ENCODE measurements at regions not wholly inside any gene's neighbourhood (a gene's known extent, or its start where the extent isn't known, plus 50 kb on each side); places are given as distances from the start of the nearest gene placed in this dataset.

GRCh38 chr2:19580830-19581229 lies 222.4 kb upstream of the OSR1 start:
- Histone ChIP-seq H3K9ac (ENCODE audit: low read length) (no peak overlapping the region), H4K20me1 (ENCODE audit: insufficient read depth, low read length) (no peaks in the 10 kb centered on the region), H3K4me3 (ENCODE audit: low read length) (no peak overlapping the region), H2AFZ (ENCODE audit: low read length) (no peak overlapping the region), H3K27me3 (replicated peaks; ENCODE audit: insufficient read depth, low read length) (no peaks in the 10 kb centered on the region), H3K9me3 (replicated peaks; ENCODE audit: insufficient read depth, low read length) (no peaks in the 10 kb centered on the region), H3K79me2 (ENCODE audit: low read length) (no peaks in the 10 kb centered on the region), H3K9me2 (replicated peaks; ENCODE audit: insufficient read depth, low read length) (no peaks in the 10 kb centered on the region), H3F3A (ENCODE audit: insufficient read depth, low read length) (no peaks in the 10 kb centered on the region), H3K4me1 (ENCODE audit: low read length) (no peaks in the 10 kb centered on the region), H3K36me3 (replicated peaks; ENCODE audit: insufficient read depth, low read length) (no peaks in the 10 kb centered on the region), H3K27ac (ENCODE audit: low read length) (no peak overlapping the region), H3K4me2 (ENCODE audit: low read depth, low read length) (no peak overlapping the region)
- TF ChIP-seq EZH2 (optimal IDR thresholded peaks at IDR 0.05; ENCODE audit: low read depth, low read length): no peak
- TF ChIP-seq CTCF (IDR thresholded peaks at IDR 0.05; ENCODE audit: low read length): no peak
- TF ChIP-seq EZH2phosphoT487 (IDR thresholded peaks at IDR 0.05; ENCODE audit: low read length): no peak
- DNase-seq: no peak

- no peak overlapping the region for H3K9ac ChIP-seq (ENCODE audit: low read length)
- no peaks in the 10 kb centered on the region for H3K79me2 ChIP-seq (ENCODE audit: low read length)
- H2AFZ ChIP-seq (ENCODE audit: low read length): no peak overlapping the region
- H3K4me2 ChIP-seq (ENCODE audit: low read depth, low read length): no peak overlapping the region
- H3F3A ChIP-seq (ENCODE audit: insufficient read depth, low read length): no peaks in the 10 kb centered on the region
- no peaks in the 10 kb centered on the region for H3K27me3 ChIP-seq (replicated peaks; ENCODE audit: insufficient read depth, low read length)
- no peaks in the 10 kb centered on the region for H3K9me2 ChIP-seq (replicated peaks; ENCODE audit: insufficient read depth, low read length)
- no peak overlapping the region for H3K27ac ChIP-seq (ENCODE audit: low read length)
- H3K36me3 ChIP-seq (replicated peaks; ENCODE audit: insufficient read depth, low read length): no peaks in the 10 kb centered on the region
- no peak overlapping the region for H3K4me3 ChIP-seq (ENCODE audit: low read length)
- no peak for DNase-seq
- no peaks in the 10 kb centered on the region for H3K4me1 ChIP-seq (ENCODE audit: low read length)
- TF ChIP-seq CTCF (IDR thresholded peaks at IDR 0.05; ENCODE audit: low read length): no peak
- TF ChIP-seq EZH2 (optimal IDR thresholded peaks at IDR 0.05; ENCODE audit: low read depth, low read length): no peak
- no peak for TF ChIP-seq EZH2phosphoT487 (IDR thresholded peaks at IDR 0.05; ENCODE audit: low read length)
- no peaks in the 10 kb centered on the region for H4K20me1 ChIP-seq (ENCODE audit: insufficient read depth, low read length)
- H3K9me3 ChIP-seq (replicated peaks; ENCODE audit: insufficient read depth, low read length): no peaks in the 10 kb centered on the region
These were observed 221.8 kb upstream of the OSR1 start for GRCh38 chr2:19580264-19580663.

DNA sequence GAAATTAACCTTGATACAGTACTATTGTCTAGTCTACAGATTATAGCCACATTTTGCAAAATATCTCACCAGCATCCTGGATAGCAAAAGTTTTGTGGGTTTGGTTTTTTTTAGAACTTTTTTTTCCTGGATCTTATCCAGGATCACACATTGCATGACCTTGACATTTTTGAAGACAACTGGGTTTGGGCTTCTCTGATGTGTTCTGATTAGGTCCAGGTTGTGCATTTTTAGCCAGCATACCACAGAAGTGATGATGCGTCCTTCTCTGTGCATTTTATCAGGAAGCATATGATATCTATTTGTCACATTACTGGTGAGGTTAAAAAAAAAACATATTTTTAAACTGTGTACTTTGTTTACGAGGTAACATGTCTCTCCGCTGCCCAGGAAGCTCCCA lies 221.0 kb upstream of the OSR1 start:
- Histone ChIP-seq H3K27ac (ENCODE audit: low read length) (no peak overlapping the region), H3K4me1 (ENCODE audit: low read length) (no peaks in the 10 kb centered on the region), H3K4me3 (ENCODE audit: low read length) (no peak overlapping the region), H2AFZ (ENCODE audit: low read length) (no peak overlapping the region), H3K27me3 (replicated peaks; ENCODE audit: insufficient read depth, low read length) (no peaks in the 10 kb centered on the region), H3K36me3 (replicated peaks; ENCODE audit: insufficient read depth, low read length) (no peaks in the 10 kb centered on the region), H3K9me3 (replicated peaks; ENCODE audit: insufficient read depth, low read length) (no peaks in the 10 kb centered on the region), H3K9ac (ENCODE audit: low read length) (no peak overlapping the region), H3K9me2 (replicated peaks; ENCODE audit: insufficient read depth, low read length) (no peaks in the 10 kb centered on the region), H3F3A (ENCODE audit: insufficient read depth, low read length) (no peaks in the 10 kb centered on the region), H4K20me1 (ENCODE audit: insufficient read depth, low read length) (no peaks in the 10 kb centered on the region), H3K79me2 (ENCODE audit: low read length) (no peaks in the 10 kb centered on the region), H3K4me2 (ENCODE audit: low read depth, low read length) (no peak overlapping the region)
- no peak for TF ChIP-seq EZH2phosphoT487 (IDR thresholded peaks at IDR 0.05; ENCODE audit: low read length)
- no peak for TF ChIP-seq CTCF (IDR thresholded peaks at IDR 0.05; ENCODE audit: low read length)
- no peak for TF ChIP-seq EZH2 (optimal IDR thresholded peaks at IDR 0.05; ENCODE audit: low read depth, low read length)
- no peak for DNase-seq

All from MM.1S (cell line).